ENCODE measurements at regions not wholly inside any gene's neighbourhood (a gene's known extent, or its start where the extent isn't known, plus 50 kb on each side); places are given as distances from the start of the nearest gene placed in this dataset.

GRCh38 chr4:3390288-3390811 is 51.4 kb upstream of the HGFAC start:
- Histone ChIP-seq H3K27me3 (replicated peaks in 2 of 5; ENCODE audit: control insufficient read depth in 4 of 5, insufficient read depth in 5 of 5, low read length in 4 of 5) (no peaks in the 10 kb centered on the region), H3K4me1 (ENCODE audit: control extremely low read depth in 1 of 4, control insufficient read depth in 4 of 4, insufficient read depth in 4 of 4, low read length in 3 of 4) (peaks cover 2 to 52% (median 40%) of the 10 kb centered on the region in 4 experiments), H3K9me3 (ENCODE audit: control extremely low read depth in 1 of 5, control insufficient read depth in 4 of 5, insufficient read depth in 2 of 5, low read depth in 1 of 5, low read length in 4 of 5) (no peaks in the 10 kb centered on the region), H3K27ac (ENCODE audit: insufficient read depth in 1 of 2, low read depth in 1 of 2, low read length in 2 of 2, poor library complexity in 1 of 2, severe bottlenecking in 2 of 2) (no peak overlapping the region), H3K36me3 (ENCODE audit: control insufficient read depth in 4 of 4, insufficient read depth in 4 of 4, low read length in 3 of 4) (no peaks in the 10 kb centered on the region), H3K4me3 (ENCODE audit: control insufficient read depth in 1 of 7, extremely low read depth in 1 of 7, insufficient read depth in 4 of 7, low read depth in 2 of 7, low read length in 6 of 7) (no peak overlapping the region)
- CTCF ChIA-PET, result interaction anchor here (2.1 kb wide), 1 partner anchor 20 kb away, joined by 7 read pairs; no protein-coding TSS in a partner anchor
- POLR2A ChIA-PET, result no interaction called here
- DNase-seq, result no peak
- WGBS (ENCODE audit: insufficient coverage), result 95% methylated on average over 20 of the region's 24 CpGs

- no peak for DNase-seq
- H3K27ac ChIP-seq (ENCODE audit: insufficient read depth in 1 of 2, low read depth in 1 of 2, low read length in 2 of 2, poor library complexity in 1 of 2, severe bottlenecking in 2 of 2), result no peak overlapping the region
- H3K27me3 ChIP-seq (replicated peaks in 2 of 5; ENCODE audit: control insufficient read depth in 4 of 5, insufficient read depth in 5 of 5, low read length in 4 of 5), result no peaks in the 10 kb centered on the region
- H3K9me3 ChIP-seq (ENCODE audit: control extremely low read depth in 1 of 5, control insufficient read depth in 4 of 5, insufficient read depth in 2 of 5, low read depth in 1 of 5, low read length in 4 of 5), result peaks cover 0 to 4% (median 0%) of the 10 kb centered on the region in 5 experiments
- H3K4me1 ChIP-seq (ENCODE audit: control extremely low read depth in 1 of 4, control insufficient read depth in 4 of 4, insufficient read depth in 4 of 4, low read length in 3 of 4), result peaks cover 2 to 42% (median 33%) of the 10 kb centered on the region in 4 experiments
- 100% methylated on average over 3 of the region's 9 CpGs for WGBS (ENCODE audit: insufficient coverage)
- ChIA-PET CTCF (interaction anchor here (3.3 kb wide), 1 partner anchor 13 kb away, joined by 13 read pairs; no protein-coding TSS in a partner anchor), POLR2A (no interaction called here)
- H3K4me3 ChIP-seq (ENCODE audit: control insufficient read depth in 1 of 7, extremely low read depth in 1 of 7, insufficient read depth in 4 of 7, low read depth in 2 of 7, low read length in 6 of 7), result no peak overlapping the region
- H3K36me3 ChIP-seq (ENCODE audit: control insufficient read depth in 4 of 4, insufficient read depth in 4 of 4, low read length in 3 of 4), result peaks cover 0 to 2% (median 0%) of the 10 kb centered on the region in 4 experiments
Measured at GRCh38 chr4:3391422-3391821, 50.3 kb upstream of the HGFAC start.

Measured in common myeloid progenitor, CD34-positive (primary cell).